ENCODE measurements at regions not wholly inside any gene's neighbourhood (a gene's known extent, or its start where the extent isn't known, plus 50 kb on each side); places are given as distances from the start of the nearest gene placed in this dataset.

DNA sequence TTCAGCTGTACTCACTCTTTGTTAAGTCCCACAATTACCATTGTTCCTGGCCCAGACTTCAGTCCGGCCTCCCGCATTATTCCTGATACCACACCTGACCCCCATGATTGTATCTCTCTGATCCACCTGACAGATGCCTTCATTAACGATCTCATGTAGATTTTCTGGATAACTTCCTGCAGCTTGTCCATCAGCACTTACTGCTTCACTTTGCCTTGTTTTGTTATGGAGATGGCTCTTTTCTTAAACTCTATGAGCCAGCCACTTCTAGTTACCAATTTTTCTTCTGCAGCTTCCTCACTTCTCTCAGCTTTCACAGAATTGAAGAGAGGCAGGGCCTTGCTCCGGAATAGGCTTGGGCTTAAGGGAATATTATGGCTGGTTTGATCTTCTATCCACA is 1044.2 kb downstream of the PLOD2 start:
- H3K9me3 ChIP-seq (ENCODE audit: control insufficient read depth in 4 of 4, low read length in 3 of 4) = no peaks in the 10 kb centered on the region
- 71% methylated on average over 4 of the region's 4 CpGs for WGBS

GRCh38 chr3:145118303-145118702 is 1042.7 kb downstream of the PLOD2 start:
- Histone ChIP-seq H3K4me1 (ENCODE audit: control insufficient read depth in 4 of 4, insufficient read depth in 4 of 4, low read length in 3 of 4) (no peaks in the 10 kb centered on the region), H3K9ac (ENCODE audit: low read depth in 1 of 2, low read length in 2 of 2) (no peak overlapping the region), H3K9me3 (ENCODE audit: control insufficient read depth in 4 of 4, low read length in 3 of 4) (no peaks in the 10 kb centered on the region), H3K36me3 (ENCODE audit: control insufficient read depth in 4 of 4, insufficient read depth in 3 of 4, low read depth in 1 of 4, low read length in 3 of 4) (no peaks in the 10 kb centered on the region), H3K27ac (ENCODE audit: low read depth in 1 of 2, low read length in 2 of 2) (no peak overlapping the region), H3K4me3 (ENCODE audit: low read depth in 1 of 3, low read length in 3 of 3) (no peak overlapping the region), H3K27me3 (ENCODE audit: control insufficient read depth in 4 of 4, insufficient read depth in 4 of 4, low read length in 3 of 4) (no peaks in the 10 kb centered on the region)
- WGBS = 85% methylated on average over 1 of the region's 1 CpG
- no peak for DNase-seq (ENCODE audit: low spot score)
- TF ChIP-seq TAF1 (conservative IDR thresholded peaks at IDR 0.05) = no peak
- TF ChIP-seq HNF4A (conservative IDR thresholded peaks at IDR 0.05) = no peak
- no peak for TF ChIP-seq ATF3 (IDR thresholded peaks at IDR 0.05)
- no peak for TF ChIP-seq RXRA (IDR thresholded peaks at IDR 0.05)
- TF ChIP-seq NR2F2 (IDR thresholded peaks at IDR 0.05) = no peak
- TF ChIP-seq HNF4G (IDR thresholded peaks at IDR 0.05) = no peak
- no peak for TF ChIP-seq JUND (IDR thresholded peaks at IDR 0.05)
- no peak for TF ChIP-seq YY1 (IDR thresholded peaks at IDR 0.05)
- no peak for TF ChIP-seq GABPA (IDR thresholded peaks at IDR 0.05 in 1 of 2, conservative IDR thresholded peaks at IDR 0.05 in 1 of 2)
- no peak for TF ChIP-seq RAD21 (IDR thresholded peaks at IDR 0.05)
- no peak for TF ChIP-seq EGR1 (IDR thresholded peaks at IDR 0.05; ENCODE audit: low read depth in 2 of 2)
- TF ChIP-seq, protein P1, sequence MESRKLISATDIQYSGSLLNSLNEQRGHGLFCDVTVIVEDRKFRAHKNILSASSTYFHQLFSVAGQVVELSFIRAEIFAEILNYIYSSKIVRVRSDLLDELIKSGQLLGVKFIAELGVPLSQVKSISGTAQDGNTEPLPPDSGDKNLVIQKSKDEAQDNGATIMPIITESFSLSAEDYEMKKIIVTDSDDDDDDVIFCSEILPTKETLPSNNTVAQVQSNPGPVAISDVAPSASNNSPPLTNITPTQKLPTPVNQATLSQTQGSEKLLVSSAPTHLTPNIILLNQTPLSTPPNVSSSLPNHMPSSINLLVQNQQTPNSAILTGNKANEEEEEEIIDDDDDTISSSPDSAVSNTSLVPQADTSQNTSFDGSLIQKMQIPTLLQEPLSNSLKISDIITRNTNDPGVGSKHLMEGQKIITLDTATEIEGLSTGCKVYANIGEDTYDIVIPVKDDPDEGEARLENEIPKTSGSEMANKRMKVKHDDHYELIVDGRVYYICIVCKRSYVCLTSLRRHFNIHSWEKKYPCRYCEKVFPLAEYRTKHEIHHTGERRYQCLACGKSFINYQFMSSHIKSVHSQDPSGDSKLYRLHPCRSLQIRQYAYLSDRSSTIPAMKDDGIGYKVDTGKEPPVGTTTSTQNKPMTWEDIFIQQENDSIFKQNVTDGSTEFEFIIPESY (IDR thresholded peaks at IDR 0.05) = no peak
- no peak for TF ChIP-seq FOXA2 (IDR thresholded peaks at IDR 0.05)

More for the DNA sequence above, 1044.2 kb downstream of the PLOD2 start:
- no peaks in the 10 kb centered on the region for H3K4me1 ChIP-seq (ENCODE audit: control insufficient read depth in 4 of 4, insufficient read depth in 4 of 4, low read length in 3 of 4)
- H3K4me3 ChIP-seq (ENCODE audit: low read depth in 1 of 3, low read length in 3 of 3) = no peak overlapping the region
- H3K27ac ChIP-seq (ENCODE audit: low read depth in 1 of 2, low read length in 2 of 2) = no peak overlapping the region
- no peaks in the 10 kb centered on the region for H3K36me3 ChIP-seq (ENCODE audit: control insufficient read depth in 4 of 4, insufficient read depth in 3 of 4, low read depth in 1 of 4, low read length in 3 of 4)
- no peaks in the 10 kb centered on the region for H3K27me3 ChIP-seq (ENCODE audit: control insufficient read depth in 4 of 4, insufficient read depth in 4 of 4, low read length in 3 of 4)
- TF ChIP-seq FOXA1 (IDR thresholded peaks at IDR 0.05) (no peak), JUND (IDR thresholded peaks at IDR 0.05) (no peak), ATF3 (IDR thresholded peaks at IDR 0.05) (no peak), REST (IDR thresholded peaks at IDR 0.05) (no peak), HNF4G (IDR thresholded peaks at IDR 0.05) (no peak), GABPA (IDR thresholded peaks at IDR 0.05 in 1 of 2, conservative IDR thresholded peaks at IDR 0.05 in 1 of 2) (no peak), CTCF (IDR thresholded peaks at IDR 0.05; ENCODE audit: low read depth, low read length, missing input control) (no peak), RAD21 (IDR thresholded peaks at IDR 0.05) (no peak), FOXA2 (IDR thresholded peaks at IDR 0.05) (no peak), YY1 (IDR thresholded peaks at IDR 0.05) (no peak), EGR1 (IDR thresholded peaks at IDR 0.05; ENCODE audit: low read depth in 2 of 2) (no peak)
- TF ChIP-seq, protein P2, sequence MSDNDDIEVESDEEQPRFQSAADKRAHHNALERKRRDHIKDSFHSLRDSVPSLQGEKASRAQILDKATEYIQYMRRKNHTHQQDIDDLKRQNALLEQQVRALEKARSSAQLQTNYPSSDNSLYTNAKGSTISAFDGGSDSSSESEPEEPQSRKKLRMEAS (IDR thresholded peaks at IDR 0.05) = no peak
- H3K9ac ChIP-seq (ENCODE audit: low read depth in 1 of 2, low read length in 2 of 2) = no peak overlapping the region
- DNase-seq (ENCODE audit: low spot score) = no peak
